ENCODE measurements at regions not wholly inside any gene's neighbourhood (a gene's known extent, or its start where the extent isn't known, plus 50 kb on each side); places are given as distances from the start of the nearest gene placed in this dataset.

- no peak for DNase-seq
Observed at GRCh38 chr3:176789281-176789705, 408.0 kb downstream of the TBL1XR1 start.

DNA sequence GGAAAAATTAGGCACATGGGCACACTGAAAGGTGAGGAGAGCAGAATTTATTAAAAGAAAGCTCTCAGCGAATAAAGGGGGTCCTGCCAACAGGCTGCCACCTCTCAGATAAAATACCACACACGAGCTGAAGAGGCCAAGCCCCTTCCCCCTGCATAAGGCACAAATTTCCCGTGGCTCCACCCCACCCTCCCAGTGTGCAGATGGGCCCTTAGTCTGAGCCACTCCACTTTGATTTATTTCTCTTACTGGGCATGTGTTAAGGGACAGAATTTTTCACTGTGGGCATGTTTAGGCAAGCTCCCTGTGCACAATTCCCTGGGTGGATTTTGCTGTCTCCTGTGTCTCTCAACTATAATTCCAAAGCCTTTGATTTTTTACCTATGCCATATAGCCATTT lies 409.8 kb downstream of the TBL1XR1 start:
- DNase-seq, result no peak

DNA sequence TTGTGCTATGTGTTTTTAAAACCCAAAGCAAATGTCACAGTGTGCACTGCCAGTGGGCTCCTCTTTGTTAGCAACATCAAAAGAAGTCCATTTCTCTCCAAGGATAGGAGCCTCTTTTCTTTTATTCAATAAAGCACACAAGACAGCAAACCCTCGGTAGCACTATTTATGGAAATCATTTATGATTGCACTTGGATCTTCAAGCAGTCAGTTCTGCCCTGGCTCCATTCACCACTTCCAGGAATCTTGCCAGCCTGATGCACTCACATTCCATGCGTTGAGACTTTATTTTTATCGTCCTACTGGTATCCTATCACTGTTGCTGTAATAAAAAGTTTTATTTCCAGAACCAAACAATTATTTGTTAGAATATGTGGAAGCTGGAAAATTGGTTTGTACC lies 412.1 kb downstream of the TBL1XR1 start:
- DNase-seq, result no peak

- no peak for DNase-seq
Observed at GRCh38 chr3:176780766-176781165, 416.5 kb downstream of the TBL1XR1 start.

GRCh38 chr3:176776622-176777175 lies 420.6 kb downstream of the TBL1XR1 start:
- no peak for DNase-seq

DNA sequence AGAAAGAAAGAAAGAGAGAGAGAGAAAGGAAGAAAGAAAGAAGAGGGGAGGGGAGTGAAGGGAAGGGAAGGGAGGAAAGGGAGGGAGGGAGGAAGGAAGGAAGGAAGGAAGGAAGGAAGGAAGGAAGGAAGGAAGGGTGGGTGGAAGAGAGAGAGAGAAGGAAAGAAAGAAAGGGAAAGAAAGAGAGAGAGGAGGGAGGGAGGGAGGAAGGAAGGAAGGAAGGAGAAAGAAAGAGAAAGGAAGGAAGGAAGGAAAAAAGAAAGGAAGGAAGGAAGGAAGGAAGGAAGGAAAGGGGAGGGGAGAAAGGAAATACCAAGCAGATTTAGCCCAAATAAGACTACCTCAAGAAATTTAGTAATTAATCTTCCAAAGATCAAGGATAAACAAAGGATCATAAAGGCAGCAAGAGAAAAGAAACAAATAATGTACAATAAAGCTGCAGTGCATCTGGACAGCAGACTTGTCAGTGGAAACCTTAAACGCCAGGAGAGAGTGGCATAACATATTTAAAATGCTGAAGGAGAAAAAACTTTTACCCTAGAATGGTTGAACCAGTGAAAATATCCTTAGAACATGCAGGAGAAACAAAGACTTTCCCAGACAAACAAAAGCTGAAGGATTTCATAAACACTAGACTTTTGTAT lies 427.6 kb downstream of the TBL1XR1 start:
- no peak for DNase-seq

DNA sequence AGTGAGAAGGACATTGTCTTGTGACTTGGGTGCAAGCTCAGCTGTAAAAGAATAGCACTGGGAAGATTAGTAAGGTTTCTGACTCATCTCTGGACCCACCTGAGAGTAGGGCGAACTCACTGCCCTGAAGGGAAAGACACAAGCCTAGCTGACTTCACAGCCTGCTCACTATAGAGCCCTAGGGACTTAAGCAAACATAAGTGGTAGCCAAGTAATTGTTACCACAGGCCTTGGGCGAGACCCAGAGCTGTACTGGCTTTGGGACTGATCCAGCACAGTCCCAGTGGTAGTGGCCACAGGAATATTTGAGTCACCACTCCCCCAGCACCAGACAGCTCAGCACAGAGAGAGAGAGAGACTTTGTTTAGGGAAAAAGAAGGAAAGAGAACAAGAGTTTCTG lies 429.9 kb downstream of the TBL1XR1 start:
- DNase-seq, result no peak

- no peak for DNase-seq
Observed at GRCh38 chr3:176766862-176767261, 430.4 kb downstream of the TBL1XR1 start.

DNA sequence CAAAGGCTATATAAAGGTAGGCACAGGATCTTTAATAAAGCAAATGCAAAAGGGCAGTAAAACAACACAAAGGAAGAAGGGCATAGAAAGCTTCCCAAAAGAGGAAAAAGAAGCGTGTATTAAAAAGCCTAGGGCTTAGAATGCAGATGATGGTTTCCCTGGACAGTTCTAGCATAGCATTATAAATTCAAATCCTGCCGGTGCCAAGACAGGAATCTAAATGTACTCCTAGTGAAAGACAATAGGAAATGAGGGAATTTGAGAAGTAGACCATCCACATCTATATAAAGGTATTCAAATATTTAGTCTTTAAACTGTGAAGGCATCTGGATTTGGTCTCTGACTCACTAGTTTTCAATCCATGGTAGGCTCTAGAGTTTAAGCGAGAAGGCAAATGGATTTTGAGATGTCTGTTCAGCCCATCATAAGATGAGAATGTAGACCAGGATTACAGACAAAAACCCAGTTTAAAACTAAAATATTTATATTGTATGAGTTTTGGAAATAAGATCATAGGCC lies 431.8 kb downstream of the TBL1XR1 start:
- DNase-seq, result no peak

DNA sequence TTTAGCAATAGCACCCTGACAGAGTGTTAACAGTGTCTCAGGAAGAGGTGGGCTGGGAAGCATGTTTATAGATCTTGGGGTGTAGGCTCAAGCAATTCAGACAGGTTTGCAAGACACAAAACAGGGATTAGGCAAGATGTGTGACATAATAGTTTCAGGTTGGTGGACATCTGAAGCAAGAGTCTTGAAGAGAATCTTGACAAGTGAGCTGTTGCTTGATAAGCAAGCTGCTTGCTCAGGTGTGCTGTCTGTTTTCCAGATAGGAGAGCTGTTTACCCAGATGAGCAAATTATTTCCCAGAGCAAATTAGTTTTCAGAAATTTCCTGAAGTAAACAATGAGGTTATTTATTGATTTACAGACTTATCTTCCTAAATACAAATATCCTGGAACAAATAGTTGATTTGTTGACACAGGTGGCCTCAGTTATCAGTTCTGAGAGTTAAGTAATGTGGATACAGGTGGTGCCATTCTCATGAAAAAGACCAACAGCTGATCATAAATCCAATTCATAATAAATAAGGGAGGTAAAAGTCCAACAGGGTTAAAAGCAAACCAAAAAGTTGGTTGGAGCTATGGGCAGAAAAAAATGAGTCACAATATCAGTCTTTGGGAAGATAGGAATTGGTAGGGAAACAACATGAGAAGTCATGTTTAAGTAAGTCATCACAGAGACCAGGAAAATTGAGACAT lies 437.3 kb downstream of the TBL1XR1 start:
- no peak for DNase-seq

DNA sequence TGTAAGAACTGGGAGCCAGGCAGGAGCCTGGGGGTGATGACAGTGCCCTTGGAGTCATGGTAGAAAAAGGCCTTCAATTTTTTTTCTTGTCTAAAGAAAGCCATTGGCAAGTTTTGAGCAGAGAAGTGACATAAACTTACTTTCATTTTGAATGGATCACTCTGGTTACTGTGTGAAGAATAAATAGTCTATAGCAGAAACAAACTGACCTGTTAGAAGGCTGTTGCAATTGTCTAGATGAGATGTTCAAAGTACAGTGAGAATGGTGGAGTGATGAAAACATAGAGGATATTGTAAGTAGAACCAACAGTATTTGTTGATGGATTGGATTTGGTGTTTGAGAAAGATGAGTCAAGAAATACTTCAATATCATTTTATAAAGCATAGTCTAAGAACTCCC lies 439.9 kb downstream of the TBL1XR1 start:
- DNase-seq, result no peak

GRCh38 chr3:176755977-176756376 lies 441.3 kb downstream of the TBL1XR1 start:
- DNase-seq, result no peak

- no peak for DNase-seq
Observed at GRCh38 chr3:176755552-176755951, 441.7 kb downstream of the TBL1XR1 start.

DNA sequence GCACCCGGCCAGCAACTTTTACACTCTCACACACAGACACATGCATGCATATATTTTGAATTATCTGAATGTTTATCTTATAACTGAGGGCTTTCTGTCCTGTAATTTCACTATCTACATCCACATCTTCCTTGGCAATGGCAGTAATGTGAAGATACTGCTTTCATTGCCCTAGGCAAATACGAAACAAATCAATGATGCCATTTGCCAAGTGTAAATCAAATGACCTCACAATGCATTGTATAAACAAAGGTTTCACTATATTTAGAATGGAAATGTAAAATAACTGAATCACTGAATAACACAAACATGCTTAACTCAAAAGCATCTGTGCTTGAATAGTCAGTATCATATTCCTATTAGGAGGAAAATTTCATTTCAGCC lies 455.6 kb downstream of the TBL1XR1 start:
- no peak for DNase-seq

DNA sequence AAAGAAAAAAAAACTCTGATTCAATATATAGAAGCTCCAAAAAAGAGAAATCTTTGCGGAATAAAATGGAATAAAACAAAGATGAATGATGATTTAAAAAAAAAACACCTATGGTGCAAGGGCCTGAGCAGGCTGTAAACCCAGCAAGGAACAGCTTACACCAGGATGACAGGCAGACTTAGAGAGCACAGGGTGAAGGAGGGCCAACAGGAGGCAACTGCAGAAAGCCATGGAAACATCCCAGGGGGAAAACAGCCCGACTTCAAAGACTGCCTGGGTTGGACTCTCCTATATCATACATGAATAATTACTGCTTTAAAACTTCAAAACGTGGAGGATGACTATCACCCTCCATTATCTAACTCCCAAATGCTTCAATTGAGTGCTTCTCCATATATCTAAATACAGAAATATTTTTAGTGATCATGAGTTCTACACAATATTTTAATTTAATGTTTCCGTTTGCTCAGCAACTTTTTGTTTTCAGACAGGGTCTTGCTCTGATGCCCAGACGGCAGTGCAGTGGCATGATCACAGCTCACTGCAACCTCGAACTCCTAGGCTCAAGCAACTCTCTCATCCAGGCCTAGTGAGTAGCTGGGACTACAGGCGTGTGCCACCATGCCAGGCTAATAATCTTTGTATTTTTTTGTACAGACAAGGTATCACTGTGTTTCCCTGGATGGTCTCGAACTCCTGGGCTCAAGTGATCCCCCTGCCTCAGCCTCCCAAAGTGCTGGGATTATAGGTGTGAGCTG lies 456.2 kb downstream of the TBL1XR1 start:
- DNase-seq, result no peak

DNA sequence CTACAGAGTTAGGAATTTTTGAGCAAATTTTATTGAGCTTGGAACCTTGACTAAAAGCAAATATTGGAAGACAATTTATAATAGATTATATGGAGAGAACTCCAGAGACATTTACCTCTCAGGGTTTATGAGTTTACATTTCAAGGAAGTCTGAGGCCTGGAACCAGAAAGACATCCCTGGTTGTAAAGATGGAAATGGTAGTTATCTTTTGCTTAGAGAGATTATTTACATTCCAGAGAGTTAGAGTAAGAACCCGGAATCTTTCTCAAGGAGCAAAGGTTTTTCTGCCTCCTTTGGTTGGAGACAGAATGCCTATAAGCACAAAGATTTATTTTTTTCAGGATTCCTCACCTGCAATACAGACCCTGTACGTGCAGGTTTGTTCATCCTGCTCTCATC lies 458.1 kb downstream of the TBL1XR1 start:
- no peak for DNase-seq

GRCh38 chr3:176737480-176738110 lies 459.7 kb downstream of the TBL1XR1 start:
- DNase-seq, result no peak

DNA sequence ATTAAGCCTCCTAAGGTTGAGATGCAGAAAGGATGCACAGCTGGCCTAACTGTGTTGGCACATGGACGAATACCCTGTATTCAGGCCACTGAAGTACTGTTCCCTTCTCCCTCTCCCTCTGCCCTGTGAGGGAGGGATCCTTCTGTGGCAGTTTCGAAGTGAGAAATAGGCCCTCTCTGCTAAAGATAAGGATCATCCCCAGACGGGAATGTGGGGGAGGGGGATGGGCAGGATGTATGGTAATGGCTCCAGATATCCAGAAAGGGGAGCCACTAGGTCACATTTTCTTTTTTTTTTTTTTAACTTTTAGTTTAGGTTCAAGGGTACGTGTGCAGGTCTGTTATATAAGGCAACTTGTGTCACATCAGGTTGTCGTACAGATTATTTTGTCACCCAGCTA lies 463.1 kb downstream of the TBL1XR1 start:
- DNase-seq, result no peak

DNA sequence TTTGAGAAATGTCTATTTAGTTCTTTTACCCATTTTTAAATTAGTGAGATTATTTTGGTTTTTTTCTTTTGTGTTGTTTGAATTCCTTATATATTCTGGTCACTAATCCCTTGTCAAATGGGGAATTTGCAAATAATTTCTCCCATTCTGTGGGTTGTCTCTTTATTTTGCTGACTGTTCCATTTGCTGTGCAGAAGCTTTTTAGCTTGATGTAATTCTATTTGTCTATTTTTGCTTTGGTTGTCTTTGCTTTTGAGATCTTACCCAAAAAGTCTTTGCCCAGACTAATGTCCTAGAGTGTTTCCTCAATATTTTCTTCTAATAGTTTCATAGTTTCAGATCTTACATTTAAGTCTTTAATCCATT lies 472.9 kb downstream of the TBL1XR1 start:
- no peak for DNase-seq

GRCh38 chr3:176723758-176724393 lies 473.4 kb downstream of the TBL1XR1 start:
- no peak for DNase-seq

GRCh38 chr3:176714034-176714433 lies 483.2 kb downstream of the TBL1XR1 start:
- no peak for DNase-seq

GRCh38 chr3:176712191-176712590 lies 485.1 kb downstream of the TBL1XR1 start:
- DNase-seq, result no peak

- no peak for DNase-seq
Observed at GRCh38 chr3:176699288-176699687, 498.0 kb downstream of the TBL1XR1 start.

Data from stimulated activated CD4-positive, alpha-beta T cell treated with anti-CD3 and anti-CD28 coated beads, Interleukin-15, amount 100 ng/mL, for 24 hours (primary cell).